PC-9 (cell line): ENCODE measurements at regions not wholly inside any gene's neighbourhood (a gene's known extent, or its start where the extent isn't known, plus 50 kb on each side); places are given as distances from the start of the nearest gene placed in this dataset.

ENCODE experiments used
- BruUV-seq: library from RNA; stranded (reverse); fragments of 400-500 nt; replicated peaks from 2 replicates; lab custom pipeline; 2021; lab: Mats Ljungman, UMichigan
- CTCF ChIA-PET: fragments of 300-600 bp; sonication (Branson Sonifier 250); formaldehyde crosslinking; loops from one replicate; lab custom pipeline; 2022; ENCODE audit warnings: antibody characterized with exemption; lab: Charles Lee
- POLR2A ChIA-PET: fragments of 300-600 bp; sonication (Branson Sonifier 250); formaldehyde crosslinking; loops from one replicate; lab custom pipeline; 2022; ENCODE audit warnings: antibody characterized with exemption; ENCODE audit not compliant: unreplicated experiment; lab: Charles Lee
- DNase-seq, 2 experiments: peaks; one replicate each; pipeline versions ENCODE4 v3.0.0 to v3.0.0-alpha.2; 2015 to 2022; ENCODE audit warnings: mixed read lengths in 1 of 2
- H2AFZ ChIP-seq: fragments of 200-600 bp; sonication (generic); 2 replicates; pipeline ENCODE4 v1.8.1; 2017; ENCODE audit warnings: antibody characterized with exemption
- H3F3A ChIP-seq: fragments of 200-600 bp; sonication (generic); 2 replicates; pipeline ENCODE4 v1.8.1; 2017; ENCODE audit warnings: antibody characterized with exemption, mild to moderate bottlenecking, low read depth; ENCODE audit not compliant: insufficient read depth
- H3K27ac ChIP-seq: fragments of 200-600 bp; sonication (generic); 2 replicates; pipeline ENCODE4 v1.6.1; 2016; ENCODE audit warnings: mixed run types
- H3K27me3 ChIP-seq: fragments of 200-600 bp; sonication (generic); 2 replicates; pipeline ENCODE4 v1.6.1; 2016; ENCODE audit warnings: low read depth, mixed run types; ENCODE audit not compliant: insufficient read depth
- H3K36me3 ChIP-seq: fragments of 200-600 bp; sonication (generic); 2 replicates; pipeline ENCODE4 v1.6.1; 2016; ENCODE audit warnings: low read depth, mixed run types
- H3K4me1 ChIP-seq: fragments of 200-600 bp; sonication (generic); replicated peaks from 2 replicates; pipeline ENCODE4 v1.6.1; 2016; ENCODE audit warnings: mixed run types; ENCODE audit not compliant: insufficient read depth
- H3K4me2 ChIP-seq: fragments of 200-600 bp; sonication (generic); 2 replicates; pipeline ENCODE4 v1.6.1; 2017; ENCODE audit warnings: mixed run types
- H3K4me3 ChIP-seq: fragments of 200-600 bp; sonication (generic); 2 replicates; pipeline ENCODE4 v1.6.1; 2016; ENCODE audit warnings: mixed run types
- H3K79me2 ChIP-seq: fragments of 200-600 bp; sonication (generic); 2 replicates; pipeline ENCODE4 v1.6.1; 2017; ENCODE audit warnings: low read depth, mixed run types
- H3K9me2 ChIP-seq: fragments of 200-600 bp; sonication (generic); 2 replicates; pipeline ENCODE4 v1.8.1; 2017; ENCODE audit warnings: mild to moderate bottlenecking; ENCODE audit not compliant: insufficient read depth
- H3K9me3 ChIP-seq: fragments of 200-600 bp; sonication (generic); 2 replicates; pipeline ENCODE4 v1.8.1; 2016; ENCODE audit warnings: low read depth; ENCODE audit not compliant: insufficient read depth
- H4K20me1 ChIP-seq: fragments of 200-600 bp; sonication (generic); 2 replicates; pipeline ENCODE4 v1.8.1; 2017; ENCODE audit not compliant: insufficient read depth
- EZH2 ChIP-seq: fragments of 200-600 bp; sonication (generic); IDR thresholded peaks from 2 replicates; pipeline ENCODE4 v1.8.0; 2017; ENCODE audit warnings: antibody characterized with exemption, low read depth
- intact Hi-C: fragments of 100-400 bp; cut with micrococcal nuclease; formaldehyde crosslinking; loops from one replicate; pipeline ENCODE4 v1.10.0; 2022; ENCODE audit not compliant: unreplicated experiment
- TF ChIP-seq, protein P1 (sequence below): fragments of 200-600 bp; sonication (generic); conservative IDR thresholded peaks from 2 replicates; pipeline ENCODE4 v1.6.1; 2017; ENCODE audit warnings: mixed run types, antibody characterized with exemption, mild to moderate bottlenecking, moderate library complexity

DNA sequence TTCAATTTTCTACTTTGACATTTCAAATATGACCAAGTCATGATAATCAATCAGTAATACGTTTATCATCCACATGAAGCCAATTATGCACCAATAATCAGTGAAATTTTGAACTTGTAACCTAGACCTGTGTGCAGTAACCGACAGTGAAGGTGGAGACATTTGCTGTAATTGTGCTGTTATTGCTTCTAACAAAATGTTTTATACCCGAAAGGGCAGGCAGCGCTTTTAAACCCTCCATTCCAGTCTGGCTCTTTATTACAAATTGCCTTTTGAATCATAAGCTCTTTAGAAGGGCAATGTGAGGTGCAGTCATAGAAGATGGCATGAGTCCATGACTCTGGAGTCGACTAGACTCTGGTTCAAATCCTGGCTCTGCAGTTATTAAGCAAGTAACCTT is 135.7 kb downstream of the GXYLT1 start:
- intact Hi-C loops, result no loop called here
- no peaks in the 10 kb centered on the region for H3K9me2 ChIP-seq
- ChIA-PET POLR2A (no interaction called here), CTCF (no interaction called here)
- no TSS peak for BruUV-seq
- no peaks in the 10 kb centered on the region for H3K79me2 ChIP-seq
- H3K4me2 ChIP-seq, result no peak overlapping the region
- H4K20me1 ChIP-seq, result no peaks in the 10 kb centered on the region
- H3K27me3 ChIP-seq, result no peaks in the 10 kb centered on the region
- no peak overlapping the region for H3K27ac ChIP-seq
- H3K4me1 ChIP-seq, result 0 out of 2 replicates have a peak, but pooled peaks cover 9% of the 10 kb centered on the region
- H3K9me3 ChIP-seq, result no peaks in the 10 kb centered on the region
- no peaks in the 10 kb centered on the region for H3K36me3 ChIP-seq
- no peak overlapping the region for H2AFZ ChIP-seq
- TF ChIP-seq EZH2, result no peak
- TF ChIP-seq, protein P1, sequence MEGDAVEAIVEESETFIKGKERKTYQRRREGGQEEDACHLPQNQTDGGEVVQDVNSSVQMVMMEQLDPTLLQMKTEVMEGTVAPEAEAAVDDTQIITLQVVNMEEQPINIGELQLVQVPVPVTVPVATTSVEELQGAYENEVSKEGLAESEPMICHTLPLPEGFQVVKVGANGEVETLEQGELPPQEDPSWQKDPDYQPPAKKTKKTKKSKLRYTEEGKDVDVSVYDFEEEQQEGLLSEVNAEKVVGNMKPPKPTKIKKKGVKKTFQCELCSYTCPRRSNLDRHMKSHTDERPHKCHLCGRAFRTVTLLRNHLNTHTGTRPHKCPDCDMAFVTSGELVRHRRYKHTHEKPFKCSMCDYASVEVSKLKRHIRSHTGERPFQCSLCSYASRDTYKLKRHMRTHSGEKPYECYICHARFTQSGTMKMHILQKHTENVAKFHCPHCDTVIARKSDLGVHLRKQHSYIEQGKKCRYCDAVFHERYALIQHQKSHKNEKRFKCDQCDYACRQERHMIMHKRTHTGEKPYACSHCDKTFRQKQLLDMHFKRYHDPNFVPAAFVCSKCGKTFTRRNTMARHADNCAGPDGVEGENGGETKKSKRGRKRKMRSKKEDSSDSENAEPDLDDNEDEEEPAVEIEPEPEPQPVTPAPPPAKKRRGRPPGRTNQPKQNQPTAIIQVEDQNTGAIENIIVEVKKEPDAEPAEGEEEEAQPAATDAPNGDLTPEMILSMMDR, result no peak
- H3K4me3 ChIP-seq, result no peak overlapping the region
- DNase-seq, result no peak
- H3F3A ChIP-seq, result no peaks in the 10 kb centered on the region

- intact Hi-C loops, result no loop called here
- H3K36me3 ChIP-seq, result no peaks in the 10 kb centered on the region
- POLR2A ChIA-PET, result no interaction called here
Measured at GRCh38 chr12:42003031-42003430, 141.6 kb downstream of the GXYLT1 start.

GRCh38 chr12:42002563-42002962 is 142.1 kb downstream of the GXYLT1 start:
- Histone ChIP-seq H3K36me3 (no peaks in the 10 kb centered on the region), H3K27me3 (peaks cover 5% of the 10 kb centered on the region; the same call in 1 of the 2 replicates), H4K20me1 (no peaks in the 10 kb centered on the region), H3K27ac (no peak overlapping the region), H3F3A (no peaks in the 10 kb centered on the region), H3K9me2 (no peaks in the 10 kb centered on the region), H3K4me3 (no peak overlapping the region), H3K4me2 (no peak overlapping the region), H2AFZ (no peak overlapping the region), H3K4me1 (no peaks in the 10 kb centered on the region), H3K79me2 (no peaks in the 10 kb centered on the region), H3K9me3 (no peaks in the 10 kb centered on the region)
- ChIA-PET CTCF (no interaction called here), POLR2A (no interaction called here)
- DNase-seq, result no peak
- TF ChIP-seq, protein P1, result no peak
- TF ChIP-seq EZH2, result no peak
- intact Hi-C loops, result no loop called here
- no TSS peak for BruUV-seq

More at GRCh38 chr12:42003031-42003430, 141.6 kb downstream of the GXYLT1 start:
- CTCF ChIA-PET, result no interaction called here
- no peaks in the 10 kb centered on the region for H3K9me3 ChIP-seq
- BruUV-seq, result no TSS peak
- TF ChIP-seq, protein P1, result no peak
- no peak for TF ChIP-seq EZH2
- no peaks in the 10 kb centered on the region for H3K4me1 ChIP-seq
- H3F3A ChIP-seq, result no peaks in the 10 kb centered on the region
- no peak overlapping the region for H2AFZ ChIP-seq
- H4K20me1 ChIP-seq, result no peaks in the 10 kb centered on the region
- DNase-seq, result no peak
- H3K4me3 ChIP-seq, result no peak overlapping the region
- no peak overlapping the region for H3K4me2 ChIP-seq
- H3K9me2 ChIP-seq, result no peaks in the 10 kb centered on the region
- H3K27me3 ChIP-seq, result peaks cover under 1% of the 10 kb centered on the region; the same call in 1 of the 2 replicates
- no peak overlapping the region for H3K27ac ChIP-seq
- no peaks in the 10 kb centered on the region for H3K79me2 ChIP-seq
